HG03103 (cell line): ENCODE measurements at regions not wholly inside any gene's neighbourhood (a gene's known extent, or its start where the extent isn't known, plus 50 kb on each side); places are given as distances from the start of the nearest gene placed in this dataset.

ENCODE experiments used
- ATAC-seq: cut with Tn5 transposase; IDR thresholded peaks from one replicate; pipeline ENCODE4 v1.9.1; 2021; ENCODE audit warnings: low read depth; ENCODE audit not compliant: unreplicated experiment

DNA sequence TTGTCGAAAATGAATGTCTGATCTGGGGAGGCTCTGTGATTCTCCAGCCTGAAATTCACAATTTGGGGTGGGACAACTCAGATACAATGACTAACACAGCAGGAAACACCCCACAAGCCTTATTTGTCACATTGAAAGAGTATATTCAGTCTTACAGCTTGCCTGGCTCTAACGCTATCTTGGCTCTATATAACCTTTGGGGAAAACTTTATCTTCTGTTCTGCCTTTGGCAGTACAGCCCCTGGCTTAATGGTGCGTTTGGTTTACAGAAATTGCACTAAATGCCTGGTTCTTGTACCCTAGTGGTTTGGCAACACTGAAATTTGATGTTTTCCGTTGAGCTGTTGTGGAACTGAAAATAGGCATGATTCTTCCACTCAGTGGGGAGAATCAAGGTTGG is 178.1 kb upstream of the VEGFC start:
- ATAC-seq, result no peak

GRCh38 chr4:176971576-176972115 is 178.9 kb upstream of the VEGFC start:
- no peak for ATAC-seq

DNA sequence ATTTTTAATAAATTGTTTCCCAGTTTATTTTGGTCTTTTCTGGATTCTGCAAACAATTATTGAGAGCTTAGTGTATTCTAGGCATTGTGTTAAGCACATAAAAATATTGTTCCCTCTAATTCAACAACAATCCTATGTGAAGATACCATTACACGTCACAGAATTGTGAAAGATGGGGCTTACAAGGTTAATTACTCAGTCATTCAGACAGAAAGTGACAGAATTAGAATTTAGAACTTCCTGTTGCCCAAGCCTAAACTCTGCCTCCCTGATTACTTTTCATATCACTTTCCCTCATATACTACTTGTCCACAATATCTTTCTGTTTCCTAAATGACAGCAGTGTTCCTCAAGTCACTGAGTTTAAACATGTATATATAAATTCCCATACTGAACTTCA is 186.7 kb upstream of the VEGFC start:
- ATAC-seq, result no peak

DNA sequence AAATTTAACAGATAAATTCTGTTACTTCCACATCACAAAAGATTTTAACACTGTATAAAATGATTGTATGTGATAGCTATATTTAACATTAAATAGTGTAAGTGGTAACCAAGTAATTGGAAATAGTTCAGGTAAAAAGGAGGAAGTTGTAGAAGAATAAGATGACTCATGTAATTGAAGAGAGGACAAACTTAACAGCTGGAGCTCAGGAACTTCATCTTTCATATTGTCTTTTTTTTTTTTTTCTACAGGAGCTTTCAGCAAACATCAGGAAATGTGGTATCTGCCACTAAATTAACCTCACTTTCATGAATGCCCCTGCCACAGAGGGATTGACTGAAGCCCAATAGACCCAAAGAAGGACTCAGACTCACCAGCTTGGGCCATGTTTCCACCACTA is 188.4 kb upstream of the VEGFC start:
- ATAC-seq, result no peak

- ATAC-seq, result no peak
Observed at GRCh38 chr4:176981551-176981950, 188.8 kb upstream of the VEGFC start.

DNA sequence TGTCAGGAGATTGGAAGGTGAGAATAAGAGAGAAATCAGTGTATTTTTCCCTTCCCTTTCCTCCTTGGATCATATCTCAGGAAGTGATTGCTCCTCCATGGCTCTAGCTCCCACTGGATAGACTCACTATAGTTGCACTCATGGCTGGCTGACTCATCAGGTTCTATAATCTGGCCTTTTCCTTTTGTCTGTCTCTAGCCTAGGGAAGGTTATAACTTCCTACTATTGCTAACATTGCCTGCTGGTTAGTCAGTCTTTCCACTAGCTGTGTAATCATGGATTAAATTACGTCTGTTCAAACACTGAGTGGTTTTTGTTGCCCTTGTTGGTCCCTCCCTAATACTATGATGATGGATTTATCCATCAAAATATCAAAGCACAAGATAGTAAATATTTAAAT is 195.5 kb upstream of the VEGFC start:
- no peak for ATAC-seq

GRCh38 chr4:176989186-176989585 is 196.5 kb upstream of the VEGFC start:
- ATAC-seq, result no peak

- ATAC-seq, result no peak
Observed at GRCh38 chr4:176999935-177000543, 207.3 kb upstream of the VEGFC start.

DNA sequence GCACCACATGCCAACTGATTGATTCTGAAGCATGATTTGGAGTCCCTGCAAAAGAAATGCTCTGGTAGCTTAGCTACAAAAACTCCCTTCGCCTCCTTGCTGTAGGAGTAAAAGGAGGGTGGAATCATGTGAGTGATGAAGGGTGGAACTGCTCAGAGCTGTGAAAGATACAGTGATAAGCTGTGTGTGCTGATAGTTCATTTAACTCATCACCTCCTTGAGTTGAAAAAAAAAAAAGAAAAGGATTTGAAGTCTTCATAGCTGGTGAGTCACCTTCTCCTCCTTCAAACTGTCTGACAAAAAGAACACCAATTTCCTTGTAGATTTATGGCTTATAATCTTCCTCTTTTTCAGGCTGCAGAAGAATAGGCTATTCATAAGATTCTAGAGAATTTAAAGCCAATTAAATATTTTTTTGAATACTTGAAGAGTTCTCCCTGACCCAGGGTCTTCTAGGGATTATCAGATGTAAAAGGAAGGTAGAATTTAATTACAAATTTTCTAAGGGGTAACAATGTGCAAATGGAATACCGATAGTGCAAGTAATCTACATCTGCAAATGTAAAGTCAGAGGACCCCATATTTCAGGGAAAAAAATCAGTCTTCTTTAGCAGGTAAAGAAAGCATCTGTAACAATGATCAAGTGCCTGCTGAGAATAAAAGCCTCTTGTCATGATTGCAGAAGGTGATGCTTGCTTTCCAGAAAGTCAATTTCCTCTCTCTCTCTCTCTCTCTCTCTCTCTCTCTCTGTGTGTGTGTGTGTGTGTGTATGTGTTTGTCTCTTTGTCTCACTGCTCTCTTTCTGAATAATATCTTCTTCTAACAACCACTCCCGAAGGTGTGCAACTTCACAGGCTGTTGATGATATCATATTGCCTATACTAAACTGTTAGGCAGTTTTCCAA is 208.8 kb upstream of the VEGFC start:
- no peak for ATAC-seq

DNA sequence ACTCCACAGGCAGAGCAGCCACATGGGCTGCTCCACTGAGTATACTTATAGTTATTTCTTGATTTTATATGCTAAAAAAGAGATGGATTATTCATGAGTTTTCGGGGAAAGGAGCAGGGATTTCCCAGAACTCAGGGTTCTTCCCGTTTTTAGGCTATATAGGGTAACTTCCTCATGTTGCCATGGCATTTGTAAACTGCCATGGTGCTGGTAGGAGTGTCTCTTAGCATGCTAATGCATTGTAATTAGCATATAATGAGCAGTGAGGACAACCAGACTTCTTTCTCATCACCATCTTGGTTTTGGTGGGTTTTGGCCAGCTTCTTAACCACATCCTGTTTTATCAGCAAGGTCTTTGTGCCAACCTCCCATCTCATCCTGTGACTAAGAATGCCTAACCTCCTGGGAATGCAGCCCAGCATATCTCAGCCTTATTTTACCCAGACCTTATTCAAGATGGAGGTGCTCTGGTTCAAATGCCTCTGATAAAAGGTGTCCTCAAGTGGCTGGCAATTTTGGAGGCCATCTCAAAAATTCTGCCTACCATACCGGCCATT is 213.0 kb upstream of the VEGFC start:
- no peak for ATAC-seq

DNA sequence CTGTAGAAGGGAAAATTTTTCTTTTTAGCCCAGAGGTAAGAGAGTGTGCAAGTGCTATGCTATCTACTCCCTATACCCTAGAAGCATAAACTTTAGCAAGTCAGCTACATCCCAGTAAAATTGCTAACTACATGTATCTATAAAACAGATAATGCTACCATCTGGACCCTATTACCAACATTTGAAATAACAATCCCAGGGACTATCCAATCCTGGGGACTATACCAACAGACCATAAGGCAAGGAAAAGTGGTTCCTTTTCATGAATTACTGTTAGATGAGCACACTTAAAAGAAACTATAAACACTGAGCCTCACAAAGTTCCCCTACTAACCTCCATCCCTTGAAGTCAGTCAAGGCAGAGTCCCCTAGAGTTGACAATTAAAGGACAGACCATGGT is 213.6 kb upstream of the VEGFC start:
- ATAC-seq, result no peak

- ATAC-seq, result no peak
Observed at GRCh38 chr4:177008071-177008835, 215.5 kb upstream of the VEGFC start.

DNA sequence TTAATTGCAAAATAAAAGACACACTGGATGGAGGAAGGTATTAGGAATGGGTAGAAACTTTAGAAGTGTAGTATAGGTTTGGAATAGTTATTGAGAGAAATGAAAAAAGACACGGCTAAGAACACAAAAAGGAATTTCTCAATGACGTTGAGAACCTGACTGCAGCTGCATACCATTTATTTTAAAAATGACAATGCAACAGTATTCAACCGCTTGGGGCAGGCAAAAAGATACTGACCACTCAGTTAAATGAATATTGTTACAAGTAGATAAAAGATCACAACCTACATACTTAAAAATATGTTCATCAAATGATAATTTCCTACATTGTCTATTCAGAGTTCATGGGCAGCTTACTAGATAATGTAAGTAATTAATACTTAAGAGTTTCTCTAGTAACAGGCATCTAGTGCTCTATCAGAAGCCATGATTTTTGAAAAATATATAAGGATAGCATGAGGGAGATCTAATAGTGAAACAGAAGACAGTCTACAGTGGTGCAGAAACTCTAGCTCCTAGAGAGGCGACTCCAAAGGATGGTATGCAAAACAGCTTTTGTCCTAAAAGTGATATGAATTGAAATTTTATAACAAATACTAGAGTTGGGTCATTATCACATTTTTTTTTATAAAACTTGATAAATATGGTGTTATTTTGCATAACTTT is 216.2 kb upstream of the VEGFC start:
- no peak for ATAC-seq

DNA sequence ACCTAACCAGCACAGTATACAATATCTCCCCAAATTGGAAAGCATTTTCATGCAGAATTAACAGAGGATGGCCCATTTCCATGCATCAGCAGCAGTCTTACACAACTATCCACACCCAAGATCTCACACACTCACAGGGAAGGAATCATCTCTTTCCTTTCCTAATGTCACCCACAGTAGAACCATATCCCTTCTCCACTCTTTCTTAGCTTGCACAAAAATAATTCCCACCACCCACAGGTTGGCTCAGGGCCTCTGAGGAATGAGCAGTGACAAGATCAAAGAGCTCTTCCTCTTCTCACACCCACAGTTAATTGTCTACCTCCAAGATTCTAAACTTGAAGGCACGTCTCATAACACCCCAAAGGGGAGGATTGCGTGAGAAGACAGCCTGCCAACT is 217.7 kb upstream of the VEGFC start:
- ATAC-seq, result no peak

GRCh38 chr4:177012918-177013545 is 220.3 kb upstream of the VEGFC start:
- ATAC-seq, result no peak

- no peak for ATAC-seq
Observed at GRCh38 chr4:177016541-177017141, 223.9 kb upstream of the VEGFC start.

DNA sequence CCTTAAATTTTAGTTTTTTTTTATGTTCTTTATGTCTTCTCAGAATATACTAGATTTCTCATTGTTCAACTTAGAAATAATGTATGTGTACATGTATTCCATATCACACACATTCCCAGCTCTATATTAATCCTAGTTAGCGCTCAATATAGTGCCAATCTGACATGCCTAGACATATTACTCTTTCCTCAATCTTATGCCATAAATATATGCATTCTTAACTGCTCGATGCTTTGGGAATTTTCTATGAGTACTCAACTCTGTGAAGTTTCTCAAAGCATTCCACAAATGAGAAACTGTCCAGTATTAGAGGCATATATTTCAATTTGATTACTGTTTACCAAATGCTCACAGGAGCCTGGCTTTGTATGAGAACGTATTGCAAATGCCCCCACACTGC is 231.2 kb upstream of the VEGFC start:
- ATAC-seq, result no peak

DNA sequence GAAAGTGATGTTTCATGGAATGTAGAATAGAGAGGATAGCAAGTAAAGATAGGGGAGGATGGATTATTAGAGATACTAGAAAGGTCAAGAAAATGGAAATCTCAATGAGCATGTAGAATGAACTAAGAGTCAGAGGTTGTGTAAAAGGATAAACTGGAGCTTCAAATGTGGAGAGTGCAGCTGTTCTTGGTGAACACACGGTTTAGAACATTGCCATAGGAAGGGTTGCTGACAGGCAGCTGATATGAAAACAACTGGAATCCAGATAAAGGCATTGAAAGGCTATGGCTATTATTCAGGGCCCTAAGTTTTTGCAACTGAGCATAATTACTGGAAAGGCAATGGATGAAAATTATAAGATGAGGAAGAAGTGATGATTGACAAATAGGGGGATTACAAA is 239.6 kb upstream of the VEGFC start:
- ATAC-seq, result no peak

DNA sequence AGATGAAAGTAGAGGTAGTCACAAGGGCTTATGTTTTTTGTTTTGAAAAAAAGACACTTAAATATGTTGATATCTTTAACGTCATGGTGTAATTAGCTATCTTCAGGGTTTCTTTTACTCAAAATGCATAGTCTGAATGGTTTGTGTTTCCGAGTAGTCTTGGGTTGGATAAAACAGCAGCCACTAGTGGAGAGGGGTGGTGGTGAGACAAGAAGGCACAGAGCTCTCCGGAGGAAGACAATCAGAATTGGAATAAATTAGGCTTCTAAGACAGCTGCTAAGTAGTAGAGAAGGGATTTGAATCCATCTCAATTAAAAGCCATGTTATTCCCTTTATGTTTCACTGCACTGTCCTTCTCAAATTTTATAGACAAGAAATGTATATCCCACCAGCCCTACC is 240.4 kb upstream of the VEGFC start:
- no peak for ATAC-seq

DNA sequence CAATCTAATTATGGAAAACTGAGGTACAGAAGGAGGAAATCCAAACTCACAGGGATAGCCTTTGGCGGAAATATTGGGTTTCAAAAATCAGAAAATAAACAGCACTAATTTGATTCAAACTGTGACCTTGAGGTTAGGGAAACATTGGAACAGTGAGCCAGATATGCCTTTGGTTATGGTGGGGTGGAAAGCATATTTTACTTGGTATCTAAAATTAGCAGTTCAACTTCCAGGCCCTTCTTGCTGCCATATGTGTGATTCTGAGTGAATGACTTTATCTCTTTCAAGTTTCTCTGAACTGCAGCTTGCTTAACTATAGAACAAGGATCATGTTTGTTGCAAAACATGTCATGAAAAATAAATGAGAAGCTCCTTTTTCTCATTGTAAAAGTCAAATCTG is 240.9 kb upstream of the VEGFC start:
- no peak for ATAC-seq
